PC-3 (cell line): ENCODE measurements at regions not wholly inside any gene's neighbourhood (a gene's known extent, or its start where the extent isn't known, plus 50 kb on each side); places are given as distances from the start of the nearest gene placed in this dataset.

Source experiments
- ATAC-seq: fragments of 200-7000 bp; cut with Tn5 transposase; 2 replicates; pipeline ENCODE4 v1.9.1; 2020; ENCODE audit warnings: mild to moderate bottlenecking, moderate library complexity
- BruUV-seq: library from RNA; stranded (reverse); fragments of 400-500 nt; replicated peaks from 2 replicates; lab custom pipeline; 2021; lab: Mats Ljungman, UMichigan
- CTCF ChIA-PET: fragments of 300-600 bp; sonication (Branson Sonifier 250); formaldehyde crosslinking; loops from one replicate; lab custom pipeline; 2022; ENCODE audit warnings: antibody characterized with exemption; lab: Charles Lee
- POLR2A ChIA-PET: fragments of 300-600 bp; sonication (Branson Sonifier 250); formaldehyde crosslinking; loops from one replicate; lab custom pipeline; 2022; ENCODE audit warnings: antibody characterized with exemption; ENCODE audit not compliant: unreplicated experiment; lab: Charles Lee
- DNase-seq: peaks from one replicate; pipeline ENCODE4 v3.0.0-alpha.2; 2015
- H2AFZ ChIP-seq: fragments of 300-600 bp; sonication (generic); 2 replicates; pipeline ENCODE4 v1.6.0; 2016; ENCODE audit warnings: antibody characterized with exemption, low read length
- H3F3A ChIP-seq: fragments of 300-600 bp; sonication (generic); one replicate; pipeline ENCODE4 v1.6.0; 2017; ENCODE audit warnings: antibody characterized with exemption, low read length, control low read depth, mild to moderate bottlenecking; ENCODE audit not compliant: unreplicated experiment
- H3K27ac ChIP-seq: fragments of 300-600 bp; sonication (generic); 2 replicates; pipeline ENCODE4 v1.5.1; 2016; ENCODE audit warnings: mild to moderate bottlenecking, low read length
- H3K27me3 ChIP-seq: fragments of 300-600 bp; sonication (generic); 2 replicates; pipeline ENCODE4 v1.6.1; 2016; ENCODE audit warnings: low read length, mixed read lengths
- H3K36me3 ChIP-seq: fragments of 300-600 bp; sonication (generic); 2 replicates; pipeline ENCODE4 v1.6.1; 2016; ENCODE audit warnings: low read depth, mixed run types, low read length, mixed read lengths
- H3K4me1 ChIP-seq: fragments of 300-600 bp; sonication (generic); 2 replicates; pipeline ENCODE4 v1.5.1; 2016; ENCODE audit warnings: low read length; ENCODE audit not compliant: insufficient read depth
- H3K4me2 ChIP-seq: fragments of 300-600 bp; sonication (generic); 2 replicates; pipeline ENCODE4 v1.6.0; 2016; ENCODE audit warnings: low read length
- H3K4me3 ChIP-seq: fragments of 300-600 bp; sonication (generic); 2 replicates; pipeline ENCODE4 v1.5.1; 2016; ENCODE audit warnings: mild to moderate bottlenecking, low read length, mixed read lengths
- H3K79me2 ChIP-seq: fragments of 300-600 bp; sonication (generic); 2 replicates; pipeline ENCODE4 v1.6.1; 2017; ENCODE audit warnings: low read length, mixed read lengths
- H3K9ac ChIP-seq: fragments of 300-600 bp; sonication (generic); 2 replicates; pipeline ENCODE4 v1.6.0; 2016; ENCODE audit warnings: mild to moderate bottlenecking, low read length
- H3K9me2 ChIP-seq: fragments of 300-600 bp; sonication (generic); replicated peaks from 2 replicates; pipeline ENCODE4 v1.6.1; 2016; ENCODE audit warnings: mixed run types, low read length, mixed read lengths
- H3K9me3 ChIP-seq: fragments of 300-600 bp; sonication (generic); 2 replicates; pipeline ENCODE4 v1.6.1; 2016; ENCODE audit warnings: low read length, mixed read lengths
- H4K20me1 ChIP-seq: fragments of 300-600 bp; sonication (generic); 2 replicates; pipeline ENCODE4 v1.6.1; 2016; ENCODE audit warnings: low read length, mixed read lengths
- EZH2 ChIP-seq: fragments of 300-600 bp; sonication (generic); IDR thresholded peaks from one replicate; pipeline ENCODE4 v1.6.1; 2017; ENCODE audit warnings: antibody characterized with exemption, mild to moderate bottlenecking, low read length; ENCODE audit not compliant: unreplicated experiment
- EZH2phosphoT487 ChIP-seq: fragments of 300-600 bp; sonication (generic); IDR thresholded peaks from 2 replicates; pipeline ENCODE4 v1.6.1; 2018; ENCODE audit warnings: mild to moderate bottlenecking, antibody characterized with exemption, low read length, borderline replicate concordance
- intact Hi-C: fragments of 100-400 bp; cut with micrococcal nuclease; formaldehyde crosslinking; loops from 2 replicates; pipeline ENCODE4 v1.9.0; 2023
- TF ChIP-seq, protein P1 (sequence below): fragments of 300-600 bp; sonication (generic); conservative IDR thresholded peaks from 2 replicates; pipeline ENCODE4 v1.5.1; 2017; ENCODE audit warnings: antibody characterized with exemption, low read depth, mild to moderate bottlenecking, low read length

DNA sequence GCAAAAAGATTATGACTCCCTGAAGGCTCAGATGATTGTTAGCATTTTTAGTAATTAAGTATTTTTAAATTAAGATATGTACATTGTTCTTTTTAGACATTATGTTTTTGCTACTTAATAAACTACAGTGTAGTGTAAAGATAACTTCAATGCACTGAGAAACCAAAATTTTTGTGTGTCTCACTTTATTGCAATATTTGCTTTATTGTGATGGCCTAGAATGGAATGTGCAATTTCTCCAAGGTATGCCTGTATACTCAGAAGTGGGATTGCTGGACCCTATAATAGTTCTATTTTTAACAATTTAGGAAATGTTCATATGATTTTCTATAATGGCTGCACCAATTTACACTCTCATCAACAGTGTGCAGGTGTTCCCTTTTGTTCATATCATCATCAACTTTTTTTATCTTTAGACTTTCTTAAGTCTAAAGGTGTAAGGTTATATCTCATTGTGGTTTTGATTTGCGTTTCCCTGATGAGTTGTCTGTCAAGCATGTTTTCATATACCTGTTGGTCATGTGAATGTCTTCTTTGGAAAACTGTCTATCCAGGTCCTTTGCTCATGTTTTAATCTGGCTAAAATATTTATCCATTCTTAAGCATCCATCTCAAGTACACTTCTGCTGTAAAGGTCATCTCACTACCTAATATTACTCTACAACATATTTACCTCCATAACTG, 1323.5 kb upstream of the LRRTM3 start:
- Histone ChIP-seq H3F3A (no peaks in the 10 kb centered on the region), H3K9me2 (no peaks in the 10 kb centered on the region), H3K79me2 (no peaks in the 10 kb centered on the region), H3K9ac (no peak overlapping the region), H4K20me1 (no peaks in the 10 kb centered on the region), H3K27me3 (no peaks in the 10 kb centered on the region), H3K4me2 (no peak overlapping the region), H2AFZ (no peak overlapping the region), H3K9me3 (no peaks in the 10 kb centered on the region), H3K4me3 (no peak overlapping the region), H3K4me1 (peaks cover 10% of the 10 kb centered on the region), H3K36me3 (peaks cover 12% of the 10 kb centered on the region; the same call in 1 of the 2 replicates), H3K27ac (no peak overlapping the region)
- ATAC-seq (peak; percentile 74), DNase-seq (peak; percentile 61)
- CTCF ChIA-PET: no interaction called here
- intact Hi-C loops: no loop called here
- POLR2A ChIA-PET: no interaction called here
- BruUV-seq: no TSS peak
- no peak for TF ChIP-seq EZH2phosphoT487
- TF ChIP-seq, protein P1, sequence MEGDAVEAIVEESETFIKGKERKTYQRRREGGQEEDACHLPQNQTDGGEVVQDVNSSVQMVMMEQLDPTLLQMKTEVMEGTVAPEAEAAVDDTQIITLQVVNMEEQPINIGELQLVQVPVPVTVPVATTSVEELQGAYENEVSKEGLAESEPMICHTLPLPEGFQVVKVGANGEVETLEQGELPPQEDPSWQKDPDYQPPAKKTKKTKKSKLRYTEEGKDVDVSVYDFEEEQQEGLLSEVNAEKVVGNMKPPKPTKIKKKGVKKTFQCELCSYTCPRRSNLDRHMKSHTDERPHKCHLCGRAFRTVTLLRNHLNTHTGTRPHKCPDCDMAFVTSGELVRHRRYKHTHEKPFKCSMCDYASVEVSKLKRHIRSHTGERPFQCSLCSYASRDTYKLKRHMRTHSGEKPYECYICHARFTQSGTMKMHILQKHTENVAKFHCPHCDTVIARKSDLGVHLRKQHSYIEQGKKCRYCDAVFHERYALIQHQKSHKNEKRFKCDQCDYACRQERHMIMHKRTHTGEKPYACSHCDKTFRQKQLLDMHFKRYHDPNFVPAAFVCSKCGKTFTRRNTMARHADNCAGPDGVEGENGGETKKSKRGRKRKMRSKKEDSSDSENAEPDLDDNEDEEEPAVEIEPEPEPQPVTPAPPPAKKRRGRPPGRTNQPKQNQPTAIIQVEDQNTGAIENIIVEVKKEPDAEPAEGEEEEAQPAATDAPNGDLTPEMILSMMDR: no peak
- no peak for TF ChIP-seq EZH2

DNA sequence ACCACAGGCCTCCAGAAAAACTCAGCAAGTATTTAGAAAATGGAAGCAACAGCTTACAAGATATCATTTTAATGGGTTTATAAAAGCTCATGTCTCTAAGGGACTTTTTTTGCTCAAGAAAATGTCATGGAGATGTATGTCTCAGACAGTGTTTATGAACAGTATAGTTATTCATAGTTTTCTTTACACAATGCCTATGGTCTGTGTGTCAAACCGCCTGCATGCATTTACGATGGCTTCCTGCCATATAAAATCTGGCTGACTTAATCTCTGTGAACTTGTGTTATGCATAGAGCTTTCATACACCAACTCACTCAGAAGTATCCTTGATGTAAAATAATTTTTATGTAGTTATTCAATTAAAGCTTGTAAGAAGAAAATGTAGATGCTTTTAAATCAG, 1314.2 kb upstream of the LRRTM3 start:
- no peak overlapping the region for H3K9ac ChIP-seq
- ATAC-seq: peak; percentile 94
- H3K36me3 ChIP-seq: peaks cover 25% of the 10 kb centered on the region
- no peaks in the 10 kb centered on the region for H3F3A ChIP-seq
- H3K4me3 ChIP-seq: no peak overlapping the region
- H4K20me1 ChIP-seq: no peaks in the 10 kb centered on the region
- H3K27me3 ChIP-seq: no peaks in the 10 kb centered on the region
- no peak overlapping the region for H3K27ac ChIP-seq
- TF ChIP-seq, protein P1: no peak
- TF ChIP-seq EZH2phosphoT487 (no peak), EZH2 (no peak)
- no peaks in the 10 kb centered on the region for H3K9me2 ChIP-seq
- no peak overlapping the region for H3K4me2 ChIP-seq
- BruUV-seq: no TSS peak
- H2AFZ ChIP-seq: no peak overlapping the region
- H3K79me2 ChIP-seq: no peaks in the 10 kb centered on the region
- CTCF ChIA-PET: no interaction called here
- peak; percentile 59 for DNase-seq
- intact Hi-C loops: no loop called here
- POLR2A ChIA-PET: no interaction called here
- H3K4me1 ChIP-seq: no peaks in the 10 kb centered on the region
- H3K9me3 ChIP-seq: peaks cover 21% of the 10 kb centered on the region

DNA sequence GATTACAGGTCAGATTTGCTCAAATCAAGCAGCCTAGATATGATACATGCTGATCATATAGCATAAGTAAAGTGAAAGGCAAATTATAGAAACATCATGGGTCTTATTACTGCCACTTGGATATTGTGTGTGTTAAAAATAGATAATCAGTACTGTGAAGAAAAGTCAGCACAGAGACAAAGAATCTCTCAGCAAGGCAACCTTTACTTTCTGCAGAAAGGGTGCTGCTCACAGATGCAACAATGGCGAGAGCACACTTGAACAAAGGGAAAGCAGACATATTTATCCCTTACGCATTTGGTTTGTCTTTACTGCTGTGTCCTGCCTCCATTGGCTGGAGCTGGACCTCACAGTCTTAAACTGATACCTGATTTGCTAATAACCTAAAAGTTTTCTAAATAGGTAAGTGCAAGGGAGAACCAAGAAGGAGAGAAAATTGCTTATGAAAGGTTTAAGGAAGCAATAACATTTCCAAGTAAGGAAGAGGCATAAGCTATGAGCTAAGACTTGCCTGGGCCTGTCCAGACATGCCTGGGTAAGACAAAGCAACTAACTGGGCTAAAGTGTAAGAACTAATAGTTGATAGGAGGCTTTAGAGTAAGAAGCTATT, 1310.8 kb upstream of the LRRTM3 start:
- POLR2A ChIA-PET: no interaction called here
- no peak overlapping the region for H3K4me3 ChIP-seq
- H3K4me2 ChIP-seq: no peak overlapping the region
- no TSS peak for BruUV-seq
- H3K9me3 ChIP-seq: peaks cover 21% of the 10 kb centered on the region
- no peak overlapping the region for H3K27ac ChIP-seq
- no peaks in the 10 kb centered on the region for H3K79me2 ChIP-seq
- no peaks in the 10 kb centered on the region for H3K4me1 ChIP-seq
- no peaks in the 10 kb centered on the region for H3F3A ChIP-seq
- H3K36me3 ChIP-seq: peaks cover 25% of the 10 kb centered on the region
- CTCF ChIA-PET: no interaction called here
- H2AFZ ChIP-seq: no peak overlapping the region
- H3K27me3 ChIP-seq: no peaks in the 10 kb centered on the region
- no peak for ATAC-seq
- H3K9ac ChIP-seq: no peak overlapping the region
- no peaks in the 10 kb centered on the region for H3K9me2 ChIP-seq
- TF ChIP-seq EZH2 (no peak), EZH2phosphoT487 (no peak)
- TF ChIP-seq, protein P1: no peak
- intact Hi-C loops: no loop called here
- no peaks in the 10 kb centered on the region for H4K20me1 ChIP-seq
- DNase-seq: no peak
